BJ (cell line): ENCODE measurements at regions not wholly inside any gene's neighbourhood (a gene's known extent, or its start where the extent isn't known, plus 50 kb on each side); places are given as distances from the start of the nearest gene placed in this dataset.

Experiments used
- CTCF ChIA-PET: fragments of 350-600 bp; formaldehyde crosslinking; extraction: SDS; loops from one replicate; lab custom pipeline; 2021; ENCODE audit warnings: antibody characterized with exemption, inconsistent platforms; lab: Yijun Ruan, JAX
- POLR2A ChIA-PET: fragments of 300-600 bp; sonication (Branson Sonifier 250); formaldehyde crosslinking; extraction: SDS; loops from one replicate; lab custom pipeline; 2021; ENCODE audit warnings: antibody characterized with exemption; lab: Charles Lee
- DNase-seq: peaks from one replicate; pipeline ENCODE4 v3.0.0-alpha.2; 2011; ENCODE audit warnings: low read depth
- H3K27me3 ChIP-seq: 2 replicates; pipeline ENCODE4 v1.6.0; 2011; ENCODE audit warnings: low read length; ENCODE audit not compliant: control insufficient read depth, insufficient read depth
- H3K36me3 ChIP-seq: 2 replicates; pipeline ENCODE4 v1.5.1; 2011; ENCODE audit warnings: low read length; ENCODE audit not compliant: control insufficient read depth, insufficient read depth
- H3K4me3 ChIP-seq: 2 replicates; pipeline ENCODE4 v1.5.1; 2011; ENCODE audit warnings: low read depth, mild to moderate bottlenecking, control low read depth, low read length
- CTCF ChIP-seq: IDR thresholded peaks from 2 replicates; pipeline ENCODE4 v1.5.1; 2011; ENCODE audit warnings: low read depth, mild to moderate bottlenecking, control low read depth, inconsistent platforms, low read length, moderate library complexity; ENCODE audit not compliant: insufficient read depth

DNA sequence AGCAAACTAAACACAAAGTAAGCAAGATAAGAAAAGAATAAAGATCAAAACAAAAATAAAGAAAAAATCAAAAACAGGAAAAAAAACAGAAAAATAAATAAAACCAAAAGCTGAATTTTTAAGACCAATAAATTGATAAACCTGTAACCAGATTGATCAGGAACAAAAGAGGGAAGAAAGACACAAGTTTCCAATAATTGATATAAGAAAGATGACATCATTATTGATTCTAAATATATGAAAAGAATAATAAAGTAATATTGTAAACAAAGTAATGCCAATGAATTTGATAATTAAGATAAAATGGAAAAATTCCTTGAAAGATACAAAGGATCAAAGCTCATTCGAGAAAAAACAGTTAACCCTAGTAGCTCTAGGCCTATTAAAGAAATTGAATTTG lies 394.6 kb upstream of the LRATD1 start:
- no peak for DNase-seq
- Histone ChIP-seq H3K36me3 (no peaks in the 10 kb centered on the region), H3K4me3 (no peak overlapping the region), H3K27me3 (no peaks in the 10 kb centered on the region)
- POLR2A ChIA-PET: no interaction called here
- no peak for TF ChIP-seq CTCF
- CTCF ChIA-PET: no interaction called here

GRCh38 chr2:14239605-14240004 lies 392.9 kb upstream of the LRATD1 start:
- ChIA-PET CTCF (no interaction called here), POLR2A (no interaction called here)
- no peaks in the 10 kb centered on the region for H3K27me3 ChIP-seq
- TF ChIP-seq CTCF: no peak
- no peak overlapping the region for H3K4me3 ChIP-seq
- DNase-seq: no peak
- no peaks in the 10 kb centered on the region for H3K36me3 ChIP-seq

- Histone ChIP-seq H3K4me3 (no peak overlapping the region), H3K36me3 (no peaks in the 10 kb centered on the region), H3K27me3 (no peaks in the 10 kb centered on the region)
- DNase-seq: no peak
- POLR2A ChIA-PET: no interaction called here
- TF ChIP-seq CTCF: no peak
- CTCF ChIA-PET: no interaction called here
These were observed 391.6 kb upstream of the LRATD1 start for GRCh38 chr2:14240868-14241267.

DNA sequence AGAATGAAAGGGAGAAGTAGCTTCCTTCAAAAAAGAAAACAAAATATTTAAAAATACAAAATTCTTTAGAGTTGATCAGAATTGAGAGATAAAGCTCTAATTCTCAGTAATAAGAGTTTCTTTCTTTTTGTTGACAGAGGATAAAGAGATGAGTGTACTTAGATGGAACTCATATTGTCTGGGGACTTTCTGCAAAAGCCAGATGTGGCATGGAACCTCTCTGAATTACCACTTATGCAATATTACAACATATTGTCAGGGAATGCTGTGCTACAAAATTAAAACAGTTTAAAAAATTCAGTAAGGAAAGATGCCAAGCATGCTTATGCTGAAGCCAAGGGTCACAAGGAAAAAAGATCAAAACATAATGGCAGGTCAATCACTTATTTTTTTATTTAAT lies 386.6 kb upstream of the LRATD1 start:
- DNase-seq: no peak
- H3K27me3 ChIP-seq: no peaks in the 10 kb centered on the region
- ChIA-PET CTCF (no interaction called here), POLR2A (no interaction called here)
- no peak overlapping the region for H3K4me3 ChIP-seq
- TF ChIP-seq CTCF: no peak
- no peaks in the 10 kb centered on the region for H3K36me3 ChIP-seq

DNA sequence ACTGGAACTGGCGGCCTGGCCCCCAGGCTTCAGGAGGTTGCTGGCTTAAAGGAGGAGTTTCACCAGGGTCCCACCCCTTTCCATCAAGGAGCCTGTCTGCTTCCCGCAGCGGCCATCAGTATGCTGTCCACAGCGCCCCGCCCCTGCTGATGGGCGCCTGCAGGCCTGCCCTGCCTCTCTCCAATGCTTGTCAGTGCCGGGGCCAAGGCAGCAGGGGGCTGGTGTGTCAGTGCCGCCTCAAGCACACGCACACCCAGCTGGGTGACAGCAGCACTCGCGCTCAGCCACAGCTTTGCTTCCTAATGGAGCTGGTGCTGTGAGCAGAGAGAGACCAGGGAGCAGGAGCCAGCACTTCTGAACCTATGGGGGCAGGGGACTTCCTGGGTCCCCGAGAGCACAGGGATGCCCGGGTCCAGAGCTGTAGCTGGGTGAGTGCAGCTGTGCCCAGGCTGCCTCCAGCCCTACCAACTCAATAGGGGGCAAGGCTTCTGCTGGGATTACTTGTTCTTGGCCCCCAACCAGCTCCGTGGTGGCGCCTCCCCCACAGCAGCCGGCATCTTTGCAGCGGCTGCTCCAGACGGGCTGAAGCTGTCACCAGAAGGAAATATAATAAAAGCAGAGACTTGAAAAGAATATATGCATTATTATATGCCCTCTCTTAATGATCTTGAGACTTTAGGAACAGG lies 377.2 kb upstream of the LRATD1 start:
- no peak overlapping the region for H3K4me3 ChIP-seq
- CTCF ChIA-PET: no interaction called here
- no peak for TF ChIP-seq CTCF
- POLR2A ChIA-PET: no interaction called here
- no peaks in the 10 kb centered on the region for H3K27me3 ChIP-seq
- no peak for DNase-seq
- H3K36me3 ChIP-seq: no peaks in the 10 kb centered on the region
